NCI-H1417 (cell line): ENCODE measurements at regions not wholly inside any gene's neighbourhood (a gene's known extent, or its start where the extent isn't known, plus 50 kb on each side); places are given as distances from the start of the nearest gene placed in this dataset.

Experiments
- DNase-seq, 3 experiments: peaks; one replicate each; lab custom pipeline; 2025; lab: John Stamatoyannopoulos, UW

DNA sequence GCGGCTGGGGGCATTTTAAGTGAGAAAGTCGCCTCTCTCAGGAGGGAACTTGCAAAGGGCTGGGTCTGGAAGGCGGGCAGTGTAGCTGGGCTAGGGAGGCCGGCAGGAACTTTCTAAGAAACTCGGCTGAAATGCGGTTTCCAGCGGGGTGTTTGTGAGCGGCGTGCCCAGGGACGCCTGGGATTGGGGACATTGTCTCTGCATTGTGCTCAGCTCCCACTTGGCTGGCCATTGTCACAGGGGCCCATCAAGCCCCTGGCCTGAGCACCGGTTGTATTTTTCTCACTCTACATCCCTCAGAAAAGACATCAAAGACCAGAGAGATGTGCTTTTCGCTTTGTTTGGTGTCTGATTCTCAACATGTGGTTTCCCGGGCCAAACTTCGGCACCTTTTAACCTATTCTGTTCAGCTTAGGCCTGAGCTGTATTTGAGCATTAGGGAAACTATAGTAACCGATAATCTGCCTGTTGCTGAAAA, 291.1 kb upstream of the IRX3 start:
- no peak for DNase-seq

- no peak for DNase-seq
Measured at GRCh38 chr16:54576785-54577184, 290.2 kb upstream of the IRX3 start.

DNA sequence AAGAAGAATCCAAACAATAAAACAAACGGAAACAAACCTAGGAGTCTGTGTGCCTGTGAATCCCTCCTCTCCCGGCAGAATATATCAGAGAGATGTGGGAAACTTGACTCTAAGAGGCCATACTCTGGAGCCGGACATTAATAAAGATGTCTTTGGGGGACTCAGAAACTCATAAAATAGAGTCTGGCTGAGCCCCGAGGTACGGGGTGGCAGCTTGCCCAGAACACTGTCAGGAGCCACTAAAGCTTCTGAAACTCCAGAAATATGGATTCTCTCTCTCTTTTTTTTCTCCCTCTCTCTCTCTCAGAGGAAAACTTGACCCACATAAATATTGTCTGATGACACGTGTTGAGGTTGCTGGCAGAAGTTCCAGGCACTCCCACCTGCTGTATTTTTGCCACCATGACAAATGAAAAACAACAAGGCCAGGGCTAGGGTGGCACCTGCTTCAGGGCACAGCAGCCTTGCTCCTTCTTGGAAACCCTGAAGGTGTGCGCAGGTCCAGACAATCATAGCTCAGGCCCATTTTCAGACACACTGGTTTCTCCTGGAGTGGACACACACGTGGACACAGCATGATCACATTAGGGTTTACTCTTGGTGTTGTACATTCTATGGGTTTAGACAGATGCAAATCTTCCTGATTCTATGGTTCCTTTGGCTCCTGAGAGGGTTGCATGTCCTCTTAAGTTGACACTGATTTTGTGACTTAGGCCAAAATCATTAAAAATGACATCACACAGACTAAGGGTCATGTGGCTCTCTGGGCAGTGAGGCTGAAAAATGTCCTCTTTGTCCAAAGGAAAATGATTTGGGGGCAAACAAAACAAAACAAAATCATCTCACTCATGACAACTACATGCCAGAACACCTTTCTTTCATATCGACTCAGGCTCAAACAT, 282.6 kb upstream of the IRX3 start:
- no peak for DNase-seq

GRCh38 chr16:54564841-54565240, 278.3 kb upstream of the IRX3 start:
- DNase-seq = no peak

- no peak for DNase-seq
Measured at GRCh38 chr16:54554581-54554980, 268.0 kb upstream of the IRX3 start.

DNA sequence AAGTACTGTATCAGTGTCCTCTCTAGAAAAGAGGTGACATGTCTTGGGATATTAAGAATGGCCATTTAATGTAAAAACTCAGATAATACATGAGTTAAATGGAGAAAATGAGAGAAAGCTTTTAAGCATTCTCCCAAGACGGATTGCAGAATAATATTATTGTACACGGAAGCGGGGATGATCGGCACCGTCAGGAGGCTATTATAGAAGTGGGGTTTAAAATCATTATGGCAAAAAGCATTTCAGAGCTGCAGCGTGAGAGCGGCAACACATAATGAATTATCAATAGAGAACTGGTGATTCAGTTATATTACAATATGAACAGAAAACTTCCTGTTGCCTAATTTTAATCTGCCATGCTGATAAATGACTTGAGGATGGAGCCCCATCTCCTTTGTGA, 261.7 kb upstream of the IRX3 start:
- DNase-seq = no peak

DNA sequence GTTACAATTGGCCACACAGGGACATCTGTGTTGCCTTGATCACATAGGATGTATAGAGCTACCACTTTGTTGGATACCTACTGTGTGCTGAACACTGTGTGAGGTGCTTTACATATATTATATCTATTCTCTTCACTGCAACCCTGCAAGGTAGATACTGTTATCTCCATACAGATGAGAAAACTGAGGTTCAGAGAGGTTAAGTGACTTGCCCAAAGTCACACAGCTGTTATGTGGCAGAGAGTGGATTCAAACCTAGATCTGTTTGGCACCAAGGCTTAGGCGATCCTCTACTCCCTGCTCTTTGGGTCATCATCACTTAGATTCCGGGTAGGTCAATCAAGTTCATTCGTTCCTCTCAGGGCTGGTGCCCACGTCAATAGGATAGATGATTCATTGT, 260.5 kb upstream of the IRX3 start:
- no peak for DNase-seq

- peak in 1 of 3 experiments; percentile 45 for DNase-seq
Measured at GRCh38 chr16:54546521-54546920, 259.9 kb upstream of the IRX3 start.

- DNase-seq = peak in 2 of 3 experiments; percentile 73 to 93
Measured at GRCh38 chr16:54545854-54546511, 259.4 kb upstream of the IRX3 start.

- DNase-seq = no peak
Measured at GRCh38 chr16:54544553-54545180, 258.1 kb upstream of the IRX3 start.

DNA sequence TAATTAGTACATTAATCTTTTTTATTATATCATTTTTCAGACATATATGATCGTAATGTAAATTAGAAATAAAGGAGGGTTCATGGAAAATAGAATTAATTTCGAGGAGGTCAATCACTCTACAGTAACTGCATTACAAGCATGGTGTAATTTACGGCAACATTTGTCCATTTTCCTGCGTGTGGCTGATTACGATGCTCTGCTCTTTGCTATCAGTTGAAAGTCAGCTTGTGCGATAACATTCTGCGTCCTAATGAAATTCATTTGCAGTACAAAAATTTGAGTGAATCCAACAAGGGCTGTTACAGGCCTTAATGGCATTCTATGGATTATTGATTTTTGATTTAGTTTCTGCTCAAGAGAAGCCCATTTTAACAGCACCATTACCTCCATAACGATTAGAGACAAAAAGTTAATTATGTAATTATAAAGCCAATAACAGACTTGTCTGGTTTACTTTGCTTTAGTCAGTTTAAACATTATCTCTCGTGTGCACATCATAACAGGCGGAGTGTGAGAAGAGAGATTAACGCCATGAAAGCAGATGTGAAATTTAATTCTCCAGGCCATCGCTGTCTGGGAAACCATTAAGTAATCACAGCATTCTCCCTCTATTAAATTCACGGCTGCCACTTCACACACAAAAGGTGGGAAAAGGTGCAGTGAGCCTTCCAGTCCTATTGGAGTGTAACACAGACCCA, 256.4 kb upstream of the IRX3 start:
- DNase-seq = peak in 2 of 3 experiments; percentile 28 to 79

GRCh38 chr16:54540525-54541180, 254.1 kb upstream of the IRX3 start:
- peak in 2 of 3 experiments; percentile 10 to 32 for DNase-seq

DNA sequence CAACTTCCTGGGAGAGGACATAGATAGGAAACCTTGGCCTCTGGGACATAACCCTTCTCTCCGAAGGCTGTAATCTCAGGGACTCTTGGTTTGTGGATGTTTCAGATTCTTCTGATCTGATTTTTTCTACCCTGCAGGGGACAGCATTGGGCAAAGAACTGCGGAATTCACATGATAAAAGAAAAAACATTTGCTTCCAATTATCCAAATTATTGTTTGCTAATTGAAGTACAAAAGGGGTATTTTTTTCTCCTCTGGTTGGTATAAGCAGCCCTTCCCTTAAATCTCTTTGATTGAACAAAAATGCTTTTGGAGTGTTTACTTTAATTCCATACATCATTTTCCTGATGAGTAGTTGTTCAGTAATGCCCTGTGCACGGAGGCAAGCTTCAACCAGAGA, 251.7 kb upstream of the IRX3 start:
- DNase-seq = peak in 2 of 3 experiments; percentile 55 to 79

DNA sequence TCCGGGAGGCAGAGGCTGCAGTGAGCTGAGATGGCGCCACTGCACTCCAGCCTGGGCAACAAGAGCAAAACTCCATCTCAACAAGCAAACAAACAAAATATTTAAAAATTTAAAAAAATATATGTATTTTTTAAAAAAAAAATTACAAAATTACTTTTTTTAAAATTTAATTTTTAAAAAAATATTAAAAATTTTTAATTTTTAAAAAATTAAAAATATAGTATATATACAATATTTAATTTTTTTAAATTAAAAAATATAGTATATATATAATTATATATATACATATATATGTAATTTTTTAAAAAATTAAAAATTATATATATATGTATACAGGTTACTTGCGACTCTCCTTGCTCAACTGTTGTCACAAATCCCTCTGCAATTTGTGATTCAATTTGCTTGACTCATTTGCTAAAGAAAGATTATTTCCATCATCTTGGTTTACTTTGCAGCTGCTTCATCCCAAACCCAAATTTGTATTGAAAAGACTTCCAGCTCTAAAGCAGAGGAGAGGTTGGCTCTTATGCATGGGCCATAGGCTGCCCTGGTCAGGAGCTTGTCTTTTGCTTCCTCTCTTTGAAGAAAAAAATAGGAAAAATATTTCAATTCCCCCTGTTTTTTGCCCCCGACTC, 247.4 kb upstream of the IRX3 start:
- DNase-seq = no peak

- no peak for DNase-seq
Measured at GRCh38 chr16:54526916-54527315, 240.3 kb upstream of the IRX3 start.

DNA sequence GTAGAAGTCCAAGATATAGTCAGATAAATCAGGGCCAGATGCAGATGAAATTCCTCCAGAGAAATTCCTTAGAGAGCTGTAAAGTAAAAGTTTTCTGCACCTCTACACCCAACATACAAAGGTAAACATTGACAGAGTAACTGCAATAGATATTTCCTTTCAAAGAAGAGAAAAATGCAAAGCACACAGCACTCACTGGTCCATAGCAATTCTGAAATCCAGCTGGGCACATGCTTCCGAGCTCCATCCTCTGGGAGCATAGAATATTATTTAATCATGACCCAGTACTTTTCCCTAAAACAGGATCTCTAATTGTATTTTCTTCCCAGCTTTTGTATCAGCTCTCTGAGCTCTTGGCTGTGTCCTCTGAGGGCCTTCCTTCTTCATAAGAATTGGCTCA, 239.5 kb upstream of the IRX3 start:
- no peak for DNase-seq

GRCh38 chr16:54525104-54525503, 238.5 kb upstream of the IRX3 start:
- no peak for DNase-seq

GRCh38 chr16:54522584-54522983, 236.0 kb upstream of the IRX3 start:
- no peak for DNase-seq

- DNase-seq = no peak
Measured at GRCh38 chr16:54521327-54521726, 234.7 kb upstream of the IRX3 start.

- DNase-seq = no peak
Measured at GRCh38 chr16:54519161-54519695, 232.6 kb upstream of the IRX3 start.

DNA sequence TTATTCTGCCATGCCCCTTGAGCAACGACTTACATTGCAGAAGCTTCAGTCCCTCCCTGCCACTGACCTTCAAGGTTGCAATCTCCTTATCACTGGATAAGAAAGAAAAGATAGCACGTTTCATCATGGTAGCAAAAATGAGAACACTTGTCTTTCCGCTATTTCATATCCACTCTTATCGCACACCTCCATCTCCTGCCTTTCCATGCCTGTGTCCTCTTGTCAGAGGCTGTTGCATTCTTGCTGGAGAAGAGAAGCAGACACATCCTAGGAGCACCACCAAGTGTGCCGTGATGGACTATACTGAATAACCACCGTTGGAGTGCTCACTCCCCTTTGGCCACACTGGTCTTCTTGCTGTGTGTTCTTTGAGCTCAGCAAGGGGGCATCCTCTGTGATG, 230.6 kb upstream of the IRX3 start:
- DNase-seq = no peak
